ENCODE measurements at regions not wholly inside any gene's neighbourhood (a gene's known extent, or its start where the extent isn't known, plus 50 kb on each side); places are given as distances from the start of the nearest gene placed in this dataset.
"Not testable (repeated sequence)": the region's sequence is repeated elsewhere in the genome, so short reads cannot be mapped to it uniquely, and the experiment has no call there.

DNA sequence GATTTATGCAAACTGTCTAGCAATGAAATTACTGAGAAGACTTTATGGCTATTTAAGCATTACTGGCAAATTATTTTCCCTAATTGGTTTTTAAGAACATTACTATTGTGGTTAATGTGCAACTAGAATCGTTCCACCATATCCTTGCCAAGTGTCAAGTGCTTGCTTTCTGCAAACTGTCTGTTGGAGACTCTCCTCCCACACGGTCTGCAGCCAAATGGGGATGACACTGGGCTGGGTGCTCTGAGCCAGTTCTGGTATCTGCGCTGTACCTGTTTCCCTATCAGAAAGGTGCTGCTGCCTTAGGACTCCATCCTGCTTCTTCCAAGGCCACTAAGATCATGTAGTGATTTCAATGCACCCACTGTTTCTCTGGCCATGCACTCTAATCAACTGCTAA lies 110.4 kb downstream of the RAMP3 start:
- DNase-seq: no peak

DNA sequence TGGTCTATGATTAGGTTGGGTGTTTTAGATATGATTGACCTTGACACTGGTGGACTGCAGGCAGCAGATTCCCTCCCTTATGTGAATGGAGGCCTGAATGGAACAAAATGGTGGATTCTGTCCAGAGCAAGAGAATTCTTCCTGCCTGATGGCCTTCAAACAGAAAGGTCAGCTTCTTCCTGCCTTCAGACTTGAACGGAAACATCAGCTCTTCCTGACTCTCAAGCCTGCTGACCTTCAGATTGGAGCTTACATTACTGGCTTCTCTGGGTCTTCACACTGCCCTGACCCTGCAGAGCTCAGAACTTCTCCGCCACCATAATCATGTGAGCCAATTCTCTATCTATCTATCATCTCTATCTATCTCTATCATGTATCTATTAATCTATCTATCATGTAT lies 111.6 kb downstream of the RAMP3 start:
- DNase-seq: no peak

DNA sequence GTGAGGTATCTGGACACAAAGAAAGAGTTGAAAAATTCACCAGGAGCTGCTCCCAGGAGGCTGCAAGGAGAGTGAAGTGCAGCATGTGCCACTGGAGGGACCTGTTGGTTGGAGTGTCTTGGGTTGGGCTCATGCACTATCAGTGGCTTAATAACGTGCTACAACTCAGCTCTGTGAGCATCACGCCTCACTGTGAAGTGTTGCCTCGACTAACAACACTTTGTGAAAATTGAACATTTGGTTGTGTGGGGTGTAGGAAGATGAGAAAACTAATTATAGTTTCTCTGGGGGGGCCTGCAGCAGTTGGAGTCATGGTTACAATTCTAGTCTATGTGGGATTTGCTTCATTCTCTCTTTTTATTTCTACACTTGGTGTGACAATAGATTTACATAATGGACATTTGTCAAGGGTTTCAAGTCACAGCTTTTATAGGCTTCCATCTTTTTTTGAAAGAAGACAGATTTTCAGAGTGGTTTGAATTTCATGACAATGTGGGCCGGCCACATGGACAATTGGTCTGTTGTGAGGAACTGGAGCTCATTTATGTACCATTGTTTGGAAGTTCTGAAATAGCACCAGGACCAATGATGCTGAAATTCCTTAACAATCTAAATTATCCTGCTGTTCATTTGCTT lies 121.3 kb downstream of the RAMP3 start:
- DNase-seq: no peak

DNA sequence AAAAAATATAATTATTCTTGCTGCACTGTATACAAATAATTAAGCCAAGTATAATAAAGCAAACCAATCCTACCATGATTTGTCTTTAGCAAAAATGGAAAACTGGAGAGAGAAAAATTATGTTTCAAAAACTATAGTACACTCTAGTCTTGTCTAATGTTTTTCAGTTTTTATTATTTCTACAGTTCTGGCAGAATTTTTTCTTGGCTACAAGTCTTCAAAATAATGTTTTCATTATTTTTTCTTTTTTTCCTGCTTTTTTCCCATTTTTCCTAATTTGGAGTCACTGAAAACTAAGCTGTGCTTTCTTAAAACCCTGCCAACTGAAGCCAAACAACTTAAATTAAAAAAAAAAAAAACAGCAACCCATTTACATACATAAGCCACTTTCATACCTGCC lies 132.0 kb downstream of the RAMP3 start:
- DNase-seq: not testable (repeated sequence)

DNA sequence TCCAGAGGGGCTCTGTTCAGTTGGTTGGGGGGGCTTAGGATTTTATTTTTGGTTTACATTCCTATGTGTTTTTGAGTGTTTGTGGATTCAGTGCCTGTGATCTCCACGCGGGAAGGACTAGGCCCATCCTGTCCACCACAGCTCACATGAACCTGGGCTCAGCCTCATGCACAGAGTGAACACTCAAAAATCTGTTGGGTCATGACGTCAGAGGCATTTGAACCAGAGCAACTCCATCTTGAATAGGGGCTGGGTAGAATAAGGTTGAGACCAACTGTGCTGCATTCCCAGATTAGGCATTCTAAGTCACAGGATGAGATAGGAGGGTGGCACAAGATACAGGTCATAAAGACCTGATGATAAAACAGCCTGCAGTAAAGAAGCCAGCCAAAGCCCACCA lies 133.3 kb downstream of the RAMP3 start:
- no peak for DNase-seq

DNA sequence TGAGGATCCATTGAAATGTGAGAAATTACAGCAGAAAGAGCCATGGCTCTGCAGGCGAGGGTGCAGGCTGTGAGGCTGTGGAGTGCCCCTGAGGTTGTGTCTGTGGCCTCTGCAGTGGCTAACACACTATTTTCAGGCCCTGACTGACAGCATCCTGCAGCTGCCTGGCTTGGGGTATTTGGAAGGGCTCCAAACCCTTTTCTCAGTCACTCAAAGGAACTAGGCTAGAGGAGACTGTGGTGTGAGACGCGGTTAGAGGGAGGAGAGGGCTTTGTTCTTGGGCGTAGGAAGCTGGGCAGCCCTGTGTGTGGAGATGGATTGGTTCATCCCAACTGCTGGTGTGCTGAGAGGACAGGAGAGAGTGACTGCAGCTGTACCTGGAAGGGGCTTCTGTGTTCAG lies 134.9 kb downstream of the RAMP3 start:
- DNase-seq: no peak

DNA sequence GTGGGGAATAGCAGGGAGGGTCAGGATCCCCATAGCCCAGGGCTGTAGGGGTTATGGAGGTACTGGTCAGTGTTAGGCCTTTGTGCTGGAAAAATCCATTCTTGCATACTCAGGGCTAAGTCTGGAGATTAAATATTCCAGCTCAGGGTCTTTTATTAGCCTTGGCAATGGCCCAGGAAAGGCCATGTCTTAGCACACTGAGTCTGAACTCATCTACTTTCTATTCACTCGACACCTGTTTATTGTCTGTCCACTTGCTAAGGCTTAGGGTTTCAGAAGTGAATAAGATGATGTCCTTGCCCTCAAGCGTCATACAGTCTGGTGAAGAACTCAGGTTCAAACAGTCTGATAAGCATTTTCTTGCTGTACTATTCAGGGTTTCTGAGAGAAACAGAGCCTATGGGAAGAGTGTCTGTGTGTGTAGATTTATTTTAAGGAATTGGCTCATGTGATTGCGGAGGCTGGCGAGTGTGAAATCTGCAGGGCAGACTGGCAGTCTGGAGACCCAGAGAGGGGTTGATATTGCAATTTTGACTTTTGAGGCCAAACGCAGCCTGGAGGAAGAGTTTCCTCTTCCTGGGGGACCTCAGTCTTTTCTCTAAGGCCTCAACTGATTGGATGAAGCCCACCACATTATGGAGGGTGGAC lies 135.8 kb downstream of the RAMP3 start:
- DNase-seq: no peak

DNA sequence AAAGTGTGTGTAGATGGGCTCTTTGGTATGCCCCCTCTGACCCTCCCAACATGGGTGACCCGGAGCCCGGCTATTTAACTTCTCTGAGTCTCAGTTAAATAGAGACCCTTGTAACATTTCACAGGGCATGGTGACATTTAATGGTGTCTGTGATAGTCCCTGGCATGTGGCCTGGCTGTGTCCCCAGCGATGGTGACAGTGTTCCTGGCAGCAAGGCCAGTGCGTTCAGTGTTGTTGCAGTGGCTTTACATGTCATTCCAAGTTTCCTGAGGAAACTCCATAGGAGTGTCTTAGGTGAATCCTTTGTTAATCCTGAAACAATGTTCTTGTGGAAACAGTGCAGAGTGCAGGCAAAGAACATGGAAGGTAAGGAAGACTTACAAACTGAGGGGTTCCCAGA lies 137.0 kb downstream of the RAMP3 start:
- no peak for DNase-seq

DNA sequence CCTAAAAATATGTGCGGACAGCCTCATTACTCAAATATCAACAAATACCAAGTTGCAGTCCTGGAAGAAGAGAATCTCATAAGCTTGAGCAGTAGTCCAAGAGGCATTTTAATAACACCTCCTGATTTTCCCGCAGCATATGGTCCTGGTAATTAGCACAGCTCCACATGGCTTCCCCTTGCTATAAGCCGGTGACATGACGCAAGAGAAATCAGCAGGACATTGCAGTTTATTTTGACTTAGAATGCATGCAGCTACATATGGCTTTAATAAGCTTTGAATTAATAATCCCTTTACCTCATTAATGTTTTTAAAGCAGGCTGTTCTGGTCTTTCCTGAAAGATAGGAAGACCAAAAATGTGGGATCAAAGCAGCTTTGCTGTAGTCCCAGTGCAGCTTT lies 137.6 kb downstream of the RAMP3 start:
- no peak for DNase-seq

DNA sequence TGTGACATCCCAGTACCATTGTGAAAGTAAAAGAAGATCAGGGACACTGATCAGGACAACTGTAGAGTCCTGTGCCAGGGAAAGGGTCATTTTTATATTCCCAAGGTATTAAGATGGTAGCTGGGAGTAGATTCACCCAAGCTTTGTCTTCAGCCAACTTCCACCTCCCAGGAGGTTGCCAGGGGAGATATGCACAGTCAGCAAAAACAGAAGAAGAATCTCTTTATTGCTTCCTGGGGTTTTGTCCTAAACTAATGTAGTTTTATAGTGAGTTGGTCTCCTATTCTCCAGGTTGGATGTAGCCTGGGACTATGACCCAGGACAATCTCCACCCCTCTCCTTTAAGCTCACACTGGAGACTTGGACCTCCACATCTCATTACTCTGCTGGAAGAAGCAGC lies 139.2 kb downstream of the RAMP3 start:
- DNase-seq: no peak

DNA sequence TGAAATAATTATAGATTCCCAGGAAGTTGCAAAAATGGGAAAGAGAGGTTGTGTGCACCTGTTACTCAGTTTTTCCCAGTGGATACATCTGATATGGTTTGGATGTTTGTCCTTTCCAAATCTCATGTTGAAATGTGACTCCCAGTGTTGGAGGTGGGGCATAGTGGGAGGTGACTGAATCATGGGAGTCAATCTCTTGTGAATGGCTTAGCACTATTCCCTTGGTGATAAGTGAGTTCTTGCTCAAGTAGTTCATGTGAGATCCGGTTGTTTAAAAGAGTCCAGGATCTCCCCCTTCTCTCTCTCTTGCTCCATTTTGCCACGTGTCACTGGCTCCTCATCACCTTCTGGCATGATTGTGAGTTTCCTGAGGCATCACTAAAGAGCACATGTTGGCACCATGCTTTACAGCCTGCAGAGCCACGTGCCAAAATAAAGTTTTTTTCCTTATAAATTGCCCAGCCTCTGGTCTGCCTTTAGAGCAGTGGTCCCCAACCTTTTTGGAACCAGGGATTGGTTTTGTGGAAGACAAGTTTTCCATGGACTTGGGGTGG lies 149.2 kb downstream of the RAMP3 start:
- no peak for DNase-seq

DNA sequence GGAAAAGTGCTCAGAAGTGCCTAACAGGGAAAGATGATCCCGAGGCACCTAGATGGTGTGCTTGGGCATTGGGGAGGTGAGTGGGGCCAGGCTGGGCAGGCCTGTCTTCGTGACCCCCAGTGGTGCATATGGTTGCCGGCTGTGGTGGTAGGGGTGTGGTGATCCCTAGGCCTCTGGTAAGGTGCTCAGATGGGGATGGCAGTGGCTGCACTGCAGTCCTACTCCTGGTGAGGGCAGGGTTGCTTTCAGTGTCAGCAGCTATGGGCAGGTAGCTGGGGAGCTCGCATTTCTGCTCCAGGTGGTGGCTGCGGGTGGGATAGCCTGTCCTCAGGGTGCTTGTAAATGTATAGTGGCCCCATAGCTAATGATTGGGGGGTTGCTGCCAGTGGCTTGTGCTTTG lies 154.0 kb downstream of the RAMP3 start:
- no peak for DNase-seq

DNA sequence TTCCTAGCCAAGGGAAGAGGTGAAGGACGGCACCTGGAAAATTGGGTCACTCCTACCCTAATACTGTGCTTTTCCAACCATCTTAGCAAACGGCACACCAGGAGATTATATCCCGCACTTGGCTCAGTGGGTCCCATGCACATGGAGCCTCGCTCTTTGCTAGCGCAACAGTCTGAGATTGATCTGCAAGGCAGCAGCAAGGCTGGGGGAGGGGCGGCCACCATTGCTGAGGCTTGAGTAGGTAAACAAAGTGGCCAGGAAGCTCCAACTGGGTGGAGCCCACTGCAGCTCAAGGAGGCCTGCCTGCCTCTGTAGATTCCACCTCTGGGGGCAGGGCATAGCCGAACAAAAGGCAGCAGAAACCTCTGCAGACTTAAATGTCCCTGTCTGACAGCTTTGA lies 157.9 kb downstream of the RAMP3 start:
- DNase-seq: not testable (repeated sequence)

DNA sequence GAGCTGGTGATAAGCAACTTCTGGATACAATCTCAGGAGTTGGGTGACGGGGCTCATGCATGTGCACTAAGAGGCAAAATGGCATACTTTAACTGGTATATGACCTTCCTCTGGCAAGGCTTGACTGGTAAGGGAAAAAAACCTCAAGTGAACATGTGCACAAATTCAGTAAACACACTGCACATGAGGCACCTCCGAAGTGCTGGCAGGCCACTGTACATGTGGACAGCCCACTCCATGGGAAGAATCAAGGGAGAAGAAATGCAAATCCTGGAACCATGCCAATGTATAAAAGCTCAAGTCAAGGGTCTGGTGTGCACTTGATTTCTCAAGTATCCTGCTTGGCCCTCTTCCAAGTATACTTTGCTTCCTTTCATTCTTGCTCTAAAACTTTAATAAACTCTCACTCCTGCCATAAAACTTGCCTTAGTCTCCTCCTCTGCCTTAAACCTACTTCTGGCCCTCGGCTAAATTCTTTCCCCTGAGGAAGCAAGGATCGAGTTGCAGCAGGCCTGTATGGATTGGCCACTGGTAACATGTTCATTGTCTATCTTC lies 167.2 kb downstream of the RAMP3 start:
- no peak for DNase-seq

DNA sequence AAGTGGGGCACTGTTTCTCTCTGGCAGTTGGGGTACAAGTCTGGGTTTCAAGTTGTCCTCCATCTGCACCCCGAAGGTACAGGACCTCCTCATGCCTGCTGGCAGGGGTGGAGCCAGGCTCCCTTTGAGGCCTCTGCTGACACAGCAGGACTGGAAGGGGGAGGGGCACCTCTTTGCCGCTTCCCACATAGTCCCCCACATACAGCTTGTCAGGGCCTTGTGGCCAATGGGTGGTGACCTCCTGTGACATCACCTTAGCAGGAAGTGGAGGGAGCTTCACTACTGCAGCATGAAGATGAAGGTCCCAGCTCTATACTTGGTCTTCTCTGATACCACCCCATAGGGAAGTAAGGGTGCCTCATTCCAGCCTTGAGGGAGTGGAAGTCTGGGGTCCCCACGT lies 167.8 kb downstream of the RAMP3 start:
- no peak for DNase-seq

DNA sequence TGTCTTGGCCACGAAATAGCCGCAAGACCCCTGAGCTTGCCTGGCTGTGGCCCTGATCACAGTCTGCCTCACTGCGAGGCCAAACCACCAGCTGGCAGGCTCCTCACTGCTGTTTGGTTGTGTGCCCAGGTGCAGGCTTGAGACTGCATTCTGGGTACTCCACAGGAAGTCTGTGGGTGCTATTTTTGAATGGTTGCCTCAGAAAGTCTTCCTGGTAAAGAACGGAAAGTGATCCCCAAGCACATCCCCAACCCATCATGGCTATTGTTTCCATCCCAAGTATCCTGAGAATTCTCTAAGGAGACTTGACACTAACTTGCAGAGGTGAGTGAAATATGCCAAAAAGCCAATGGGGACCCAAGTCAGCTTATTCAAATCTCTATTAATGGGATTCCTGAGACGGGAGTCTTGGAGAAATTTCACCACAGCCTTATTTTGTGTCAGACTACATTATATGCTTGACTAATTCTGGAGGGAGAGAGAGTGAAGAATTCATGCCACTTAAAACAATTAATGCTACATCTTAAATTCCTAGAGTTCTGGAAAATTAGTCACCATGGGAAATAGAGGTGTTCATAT lies 170.9 kb downstream of the RAMP3 start:
- DNase-seq: no peak

DNA sequence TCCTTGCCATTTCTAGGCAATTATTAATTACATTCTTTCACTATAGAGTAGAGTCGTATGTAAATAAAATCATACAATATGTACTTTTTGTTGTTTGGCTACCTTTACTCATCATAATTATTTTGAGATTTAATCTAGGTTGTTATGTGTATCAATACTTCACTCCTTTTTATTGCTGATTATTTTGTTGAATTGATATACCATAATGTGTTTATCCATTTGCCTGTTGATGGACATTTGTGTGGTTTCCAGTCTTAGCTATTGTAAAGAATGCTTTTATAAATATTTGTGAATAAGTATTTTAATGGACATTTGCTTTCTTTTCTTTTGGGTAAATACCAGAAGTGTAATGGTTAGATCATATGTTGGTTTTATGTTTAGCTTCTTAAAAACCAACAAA lies 174.0 kb downstream of the RAMP3 start:
- no peak for DNase-seq

DNA sequence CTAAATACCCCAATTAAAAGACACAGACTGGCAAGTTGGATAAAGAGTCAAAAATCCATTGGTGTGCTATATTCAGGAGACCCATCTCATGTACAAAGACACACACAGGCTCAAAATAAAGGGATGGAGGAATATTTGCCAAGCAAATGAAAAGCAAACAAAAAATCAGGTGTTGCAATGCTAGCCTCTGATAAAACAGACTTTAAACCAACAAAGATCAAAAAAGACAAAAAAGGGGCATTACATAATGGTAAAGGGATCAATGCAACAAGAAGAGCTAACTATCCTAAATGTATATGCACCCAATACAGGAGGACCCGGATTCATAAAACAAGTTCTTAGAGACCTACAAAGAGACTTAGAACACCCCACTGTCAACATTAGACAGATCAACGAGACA lies 177.4 kb downstream of the RAMP3 start:
- DNase-seq: not testable (repeated sequence)

DNA sequence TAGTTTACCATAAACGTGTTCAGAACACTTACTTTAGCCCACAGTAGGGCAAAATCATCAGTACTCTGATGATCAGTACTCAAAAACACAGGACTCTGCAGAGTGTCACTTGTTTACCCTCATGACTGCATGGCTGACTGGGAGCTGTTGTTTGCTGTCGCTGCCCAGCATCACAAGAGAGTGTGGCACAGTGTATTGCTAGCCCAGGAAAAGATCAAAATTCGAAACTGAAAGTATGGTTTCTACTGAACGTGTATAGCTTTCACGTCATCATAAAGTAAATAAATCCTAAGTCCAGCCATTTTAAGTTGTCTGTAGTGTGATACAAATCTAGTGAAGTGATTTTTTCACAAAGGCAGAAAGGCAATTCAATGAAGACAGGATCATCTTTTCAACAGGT lies 184.6 kb downstream of the RAMP3 start:
- no peak for DNase-seq

DNA sequence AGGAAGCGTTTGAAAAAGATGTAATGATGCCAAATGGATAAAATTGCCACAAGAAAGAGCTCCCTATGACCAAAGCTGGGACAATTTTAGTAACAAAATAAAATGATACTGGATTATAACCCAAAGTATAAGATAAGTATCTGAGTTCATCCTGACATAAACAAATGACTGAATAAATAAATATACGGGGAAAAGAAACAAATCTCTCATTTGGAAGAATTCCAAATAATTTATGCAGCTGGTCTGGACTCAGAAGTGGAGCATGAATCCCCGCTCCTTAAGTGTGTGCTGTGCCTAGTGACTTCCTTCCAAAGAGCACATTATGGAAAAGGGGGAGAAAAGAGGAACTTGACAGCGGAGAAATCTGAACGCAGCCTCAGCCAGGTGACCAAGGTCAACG lies 186.2 kb downstream of the RAMP3 start:
- DNase-seq: no peak

DNA sequence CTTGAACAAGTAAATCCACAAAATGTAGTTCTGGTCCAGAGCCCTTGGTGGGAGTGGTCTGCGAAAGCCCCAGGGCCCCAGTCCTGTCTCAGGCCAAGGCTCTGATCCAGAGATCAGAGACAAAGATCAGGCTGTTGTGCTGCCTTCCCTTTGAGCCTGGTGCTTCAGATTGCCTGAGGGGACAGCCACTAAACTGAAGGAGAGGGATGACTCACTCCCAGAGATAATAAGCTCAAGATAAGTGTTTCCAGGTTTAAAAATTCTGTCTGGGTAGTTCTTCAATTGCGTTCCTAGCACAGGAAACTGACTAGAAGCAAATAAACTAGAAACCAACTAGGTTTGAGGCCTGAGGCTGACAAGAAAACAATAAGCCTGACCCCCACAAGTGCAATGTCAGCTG lies 190.2 kb downstream of the RAMP3 start:
- no peak for DNase-seq

DNA sequence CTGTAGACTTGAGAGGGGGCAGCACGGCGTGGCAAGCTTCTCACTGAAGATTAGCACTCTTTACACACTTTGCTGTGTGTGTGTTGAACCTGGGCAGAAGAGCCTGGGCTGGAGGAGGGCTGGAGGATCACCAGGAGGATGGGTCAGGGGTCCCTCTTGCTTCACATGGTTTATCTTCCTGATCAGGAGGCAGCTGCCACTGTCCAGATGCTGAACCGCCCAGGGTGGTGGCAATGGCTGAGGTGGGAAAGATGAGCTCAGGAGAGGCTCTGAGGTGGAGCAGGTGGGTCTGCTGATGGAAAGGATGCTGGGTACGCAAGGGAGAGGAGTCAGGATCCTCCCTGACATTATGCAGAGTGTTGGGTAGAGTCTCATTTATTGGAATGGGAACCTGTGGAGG lies 191.5 kb downstream of the RAMP3 start:
- DNase-seq: no peak

DNA sequence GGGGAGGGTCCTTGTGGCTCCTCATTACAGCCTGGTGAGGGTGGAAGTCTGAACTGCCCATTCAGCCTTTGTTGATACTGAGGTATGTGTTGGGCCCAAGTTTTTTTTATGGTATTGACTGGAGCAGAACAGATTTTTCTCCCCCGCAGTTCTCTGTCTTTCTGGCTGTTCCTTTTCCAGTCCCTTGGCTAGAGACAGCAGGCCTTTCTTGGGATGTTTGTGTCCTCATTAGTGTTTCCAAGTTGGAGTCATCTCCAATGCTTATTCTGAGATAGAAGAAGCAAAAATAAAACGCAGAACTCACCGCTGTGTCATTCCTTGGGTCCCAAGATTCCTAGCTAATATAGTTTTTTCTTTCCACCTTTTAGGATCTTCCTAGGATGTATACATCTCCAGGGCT lies 193.3 kb downstream of the RAMP3 start:
- DNase-seq: no peak

DNA sequence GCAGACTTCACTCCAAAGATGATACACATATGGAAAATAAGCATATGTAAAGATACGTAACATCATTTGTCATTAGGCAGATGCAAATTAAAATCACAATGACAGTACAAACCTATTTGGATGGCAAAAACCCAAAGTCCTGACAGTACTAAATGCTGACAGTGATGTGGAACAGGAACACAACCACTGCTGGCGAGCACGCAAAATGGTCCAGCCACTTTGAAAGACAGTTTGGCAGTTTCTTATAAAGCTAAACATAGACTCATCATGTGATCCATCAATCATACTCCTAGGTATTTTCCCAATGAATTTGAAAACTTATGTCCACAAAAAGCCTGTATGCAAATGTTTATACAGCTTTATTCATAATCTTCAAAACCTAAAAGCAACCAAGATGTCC lies 200.7 kb downstream of the RAMP3 start:
- DNase-seq: no peak
